Astrocyte of the cerebellum (primary cell): ENCODE measurements at regions not wholly inside any gene's neighbourhood (a gene's known extent, or its start where the extent isn't known, plus 50 kb on each side); places are given as distances from the start of the nearest gene placed in this dataset.

Experiments
- DNase-seq: peaks from one replicate; pipeline ENCODE4 v3.0.0-alpha.2; 2011; ENCODE audit warnings: low read depth
- H3K4me3 ChIP-seq: 2 replicates; pipeline ENCODE4 v1.5.1; 2011; ENCODE audit warnings: mild to moderate bottlenecking, low read depth, low read length, moderate library complexity
- in situ Hi-C: cut with HindIII; loops from 2 replicates; pipeline ENCODE4 v1.10.0; 2017; ENCODE audit warnings: low sequenced_read_pairs
- TF ChIP-seq, protein P1 (sequence below): IDR thresholded peaks from 2 replicates; pipeline ENCODE4 v1.5.1; 2012; ENCODE audit warnings: low read length, low read depth, moderate library complexity, mild to moderate bottlenecking; ENCODE audit errors: missing control alignments

DNA sequence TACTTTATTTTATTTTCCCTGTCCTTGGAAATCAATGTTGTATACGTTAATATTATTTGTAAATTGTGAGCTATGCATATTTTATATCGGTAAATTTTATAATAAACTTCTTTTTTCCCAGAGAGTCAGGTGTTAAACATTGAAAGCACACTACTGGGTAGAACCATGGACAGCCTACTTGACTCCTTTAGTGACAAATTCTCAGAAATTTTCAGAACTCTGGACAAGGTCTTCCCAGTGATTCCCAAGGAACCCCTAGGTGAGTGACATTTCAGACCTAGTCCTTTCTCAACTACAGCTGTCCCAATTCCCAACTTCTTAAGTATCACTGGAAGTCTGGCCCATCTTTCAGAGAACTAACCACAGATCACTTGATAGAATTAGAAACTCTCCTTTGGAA lies 107.2 kb downstream of the RCN1 start:
- in situ Hi-C loops, result no loop called here
- TF ChIP-seq, protein P1, sequence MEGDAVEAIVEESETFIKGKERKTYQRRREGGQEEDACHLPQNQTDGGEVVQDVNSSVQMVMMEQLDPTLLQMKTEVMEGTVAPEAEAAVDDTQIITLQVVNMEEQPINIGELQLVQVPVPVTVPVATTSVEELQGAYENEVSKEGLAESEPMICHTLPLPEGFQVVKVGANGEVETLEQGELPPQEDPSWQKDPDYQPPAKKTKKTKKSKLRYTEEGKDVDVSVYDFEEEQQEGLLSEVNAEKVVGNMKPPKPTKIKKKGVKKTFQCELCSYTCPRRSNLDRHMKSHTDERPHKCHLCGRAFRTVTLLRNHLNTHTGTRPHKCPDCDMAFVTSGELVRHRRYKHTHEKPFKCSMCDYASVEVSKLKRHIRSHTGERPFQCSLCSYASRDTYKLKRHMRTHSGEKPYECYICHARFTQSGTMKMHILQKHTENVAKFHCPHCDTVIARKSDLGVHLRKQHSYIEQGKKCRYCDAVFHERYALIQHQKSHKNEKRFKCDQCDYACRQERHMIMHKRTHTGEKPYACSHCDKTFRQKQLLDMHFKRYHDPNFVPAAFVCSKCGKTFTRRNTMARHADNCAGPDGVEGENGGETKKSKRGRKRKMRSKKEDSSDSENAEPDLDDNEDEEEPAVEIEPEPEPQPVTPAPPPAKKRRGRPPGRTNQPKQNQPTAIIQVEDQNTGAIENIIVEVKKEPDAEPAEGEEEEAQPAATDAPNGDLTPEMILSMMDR, result no peak
- no peak for DNase-seq
- H3K4me3 ChIP-seq, result no peak overlapping the region

DNA sequence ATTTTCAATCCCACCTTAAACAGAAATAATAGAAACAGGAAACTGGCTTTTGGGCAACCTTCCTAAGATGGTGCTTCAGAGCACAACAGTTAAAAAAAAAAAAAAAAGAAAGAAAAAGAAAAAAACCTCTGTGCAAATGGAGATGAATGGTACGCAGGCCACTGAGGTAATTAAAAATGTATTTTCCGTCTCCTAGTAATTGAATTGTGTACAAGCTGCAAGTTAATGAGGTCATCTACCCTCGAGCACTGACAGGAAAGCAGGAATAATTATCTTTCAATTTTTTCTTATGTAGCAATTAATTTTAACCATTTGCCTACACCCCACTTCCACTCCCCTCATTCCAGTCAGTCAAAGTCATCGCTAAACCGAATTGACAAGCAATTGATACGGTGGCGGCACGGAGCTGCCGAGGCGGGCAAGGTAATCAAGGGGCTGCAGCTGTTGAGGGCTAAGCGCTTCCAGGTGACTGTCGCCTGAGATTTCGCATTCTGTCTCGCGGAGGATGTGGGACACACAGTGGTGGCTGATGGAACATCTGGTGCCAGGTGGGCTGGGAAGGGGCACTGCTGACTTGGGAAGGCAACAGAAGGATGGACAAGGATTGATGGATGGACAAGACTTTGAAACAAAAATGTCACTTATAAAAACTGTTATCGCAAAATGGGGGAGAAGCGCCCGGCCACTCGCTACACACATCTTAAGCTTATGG lies 109.4 kb downstream of the RCN1 start:
- no peak for DNase-seq
- no peak overlapping the region for H3K4me3 ChIP-seq
- TF ChIP-seq, protein P1, result no peak
- in situ Hi-C loops, result no loop called here

DNA sequence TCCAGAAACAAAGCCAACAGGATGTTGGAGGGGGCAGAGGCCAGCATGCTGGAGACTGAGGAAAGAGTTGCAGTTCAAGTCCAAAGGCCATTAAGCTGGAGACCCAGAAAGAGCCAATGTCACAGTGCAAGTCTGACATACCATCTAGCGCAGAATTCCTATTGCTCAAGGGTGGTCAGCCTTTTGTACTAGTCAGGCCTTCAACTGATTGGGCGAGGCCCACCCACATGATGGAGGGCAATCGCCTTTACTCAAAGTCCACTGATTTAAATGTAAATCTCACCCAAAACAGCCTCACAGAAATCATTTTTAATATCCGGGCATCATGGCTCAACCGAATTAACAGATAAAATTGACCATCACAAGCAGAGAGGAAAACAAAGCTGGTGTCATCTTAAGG lies 113.9 kb downstream of the RCN1 start:
- DNase-seq, result no peak
- in situ Hi-C loops, result no loop called here
- no peak overlapping the region for H3K4me3 ChIP-seq
- TF ChIP-seq, protein P1, result no peak

DNA sequence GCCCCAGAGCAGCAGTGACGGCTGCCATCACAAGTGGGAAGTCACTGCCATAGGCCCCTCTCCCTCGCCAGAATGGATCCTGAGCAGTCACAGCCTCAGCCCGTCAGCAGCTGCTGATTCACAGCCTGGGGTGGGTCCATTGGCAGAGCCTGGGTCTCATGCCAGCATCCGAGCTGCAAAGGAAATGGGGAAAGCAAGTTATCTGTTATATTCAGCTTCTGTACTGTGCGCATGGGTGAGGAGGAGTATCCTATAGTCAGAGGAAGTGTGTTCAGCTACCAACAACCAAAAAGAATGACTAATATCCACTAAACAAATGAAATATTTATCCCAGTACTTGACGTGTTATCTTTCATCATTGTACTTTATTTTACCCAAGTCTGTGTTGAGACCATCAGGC lies 119.7 kb downstream of the RCN1 start:
- TF ChIP-seq, protein P1, result no peak

DNA sequence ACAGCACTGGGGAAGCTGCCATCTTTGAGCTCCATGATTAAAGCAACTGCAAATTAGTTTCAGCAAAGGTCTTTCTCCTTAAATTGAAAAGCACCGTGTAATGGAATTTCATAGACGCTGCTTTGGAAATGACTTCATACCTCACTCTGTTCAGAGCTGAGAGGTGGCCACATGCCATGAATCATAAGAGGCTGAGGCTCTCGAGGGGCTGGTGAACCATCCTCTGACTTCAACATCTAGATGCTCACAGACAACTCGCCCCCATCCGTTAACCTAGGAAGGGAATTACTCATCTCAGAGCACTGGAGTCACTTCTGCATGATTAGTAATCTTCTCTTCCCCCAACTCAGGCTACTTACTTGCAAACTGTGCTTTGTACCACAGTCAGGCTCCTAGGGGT lies 122.3 kb downstream of the RCN1 start:
- in situ Hi-C loops, result no loop called here
- TF ChIP-seq, protein P1, result no peak
- peak; percentile 55 for DNase-seq
- H3K4me3 ChIP-seq, result no peak overlapping the region

More for the DNA sequence above, 119.7 kb downstream of the RCN1 start:
- DNase-seq, result no peak
- in situ Hi-C loops, result no loop called here
- no peak overlapping the region for H3K4me3 ChIP-seq

DNA sequence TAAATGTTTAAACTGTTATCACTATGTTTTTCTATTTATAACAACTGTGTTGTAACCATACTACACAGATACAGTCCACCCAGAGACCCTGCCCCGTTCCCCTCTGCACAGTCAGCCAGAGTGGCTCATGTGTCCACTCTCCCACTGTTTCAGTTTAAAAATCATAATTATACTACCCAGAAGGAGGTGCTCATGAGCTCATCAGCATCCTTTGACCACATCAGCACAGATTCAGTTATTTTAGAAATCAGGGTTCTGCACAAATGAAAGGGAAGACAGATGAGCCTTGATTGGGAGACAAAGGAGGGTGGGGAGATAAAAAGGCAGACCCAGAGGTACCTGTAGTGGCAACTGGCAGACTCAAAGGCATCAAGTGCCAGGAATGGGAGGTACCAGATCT lies 124.3 kb downstream of the RCN1 start:
- no peak overlapping the region for H3K4me3 ChIP-seq
- TF ChIP-seq, protein P1, result no peak
- no peak for DNase-seq
- in situ Hi-C loops, result no loop called here

DNA sequence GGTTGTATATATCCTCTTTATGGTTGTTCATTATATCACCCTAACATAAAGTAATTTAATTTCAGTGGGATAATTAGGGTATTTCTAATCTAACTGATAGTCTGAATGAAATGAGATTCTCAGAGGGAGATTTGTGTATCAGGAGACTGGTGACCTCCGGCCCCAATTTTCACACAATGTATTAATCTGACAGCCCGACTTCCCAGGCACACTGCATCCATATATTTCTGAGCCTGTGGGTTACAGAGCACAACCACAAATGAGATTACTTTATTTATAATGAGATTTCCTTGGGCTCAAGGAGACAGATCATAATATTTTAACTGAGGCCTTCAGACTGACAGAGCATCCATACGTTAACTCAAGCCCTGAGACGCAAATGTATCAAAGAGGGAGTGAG lies 125.9 kb downstream of the RCN1 start:
- in situ Hi-C loops, result no loop called here
- TF ChIP-seq, protein P1, result no peak
- H3K4me3 ChIP-seq, result no peak overlapping the region
- DNase-seq, result no peak
